GM18907 (cell line): ENCODE measurements at regions not wholly inside any gene's neighbourhood (a gene's known extent, or its start where the extent isn't known, plus 50 kb on each side); places are given as distances from the start of the nearest gene placed in this dataset.
"Not testable (repeated sequence)": the region's sequence is repeated elsewhere in the genome, so short reads cannot be mapped to it uniquely, and the experiment has no call there.

ENCODE experiments used
- ATAC-seq: cut with Tn5 transposase; IDR thresholded peaks from one replicate; pipeline ENCODE4 v1.9.1; 2021; ENCODE audit warnings: mild to moderate bottlenecking, moderate library complexity; ENCODE audit not compliant: unreplicated experiment

GRCh38 chr17:14451729-14452191, 150.9 kb downstream of the HS3ST3B1 start:
- ATAC-seq, result no peak

- no peak for ATAC-seq
Observed at GRCh38 chr17:14448818-14449217, 147.9 kb downstream of the HS3ST3B1 start.

GRCh38 chr17:14446825-14447224, 145.9 kb downstream of the HS3ST3B1 start:
- ATAC-seq, result no peak

- no peak for ATAC-seq
Observed at GRCh38 chr17:14444915-14445314, 144.0 kb downstream of the HS3ST3B1 start.

GRCh38 chr17:14442798-14443528, 142.1 kb downstream of the HS3ST3B1 start:
- ATAC-seq, result no peak

GRCh38 chr17:14437176-14437575, 136.3 kb downstream of the HS3ST3B1 start:
- no peak for ATAC-seq

- ATAC-seq, result no peak
Observed at GRCh38 chr17:14436266-14436665, 135.4 kb downstream of the HS3ST3B1 start.

GRCh38 chr17:14434506-14434905, 133.6 kb downstream of the HS3ST3B1 start:
- peak; percentile 58 for ATAC-seq

GRCh38 chr17:14432079-14432478, 131.2 kb downstream of the HS3ST3B1 start:
- no peak for ATAC-seq

GRCh38 chr17:14429084-14429483, 128.2 kb downstream of the HS3ST3B1 start:
- ATAC-seq, result peak; percentile 43

- peak; percentile 70 for ATAC-seq
Observed at GRCh38 chr17:14428648-14429029, 127.8 kb downstream of the HS3ST3B1 start.

- ATAC-seq, result peak; percentile 89
Observed at GRCh38 chr17:14427900-14428647, 127.2 kb downstream of the HS3ST3B1 start.

GRCh38 chr17:14423156-14423555, 122.3 kb downstream of the HS3ST3B1 start:
- not testable (repeated sequence) for ATAC-seq

GRCh38 chr17:14417336-14417735, 116.5 kb downstream of the HS3ST3B1 start:
- ATAC-seq, result no peak

GRCh38 chr17:14409292-14409691, 108.4 kb downstream of the HS3ST3B1 start:
- ATAC-seq, result no peak

- ATAC-seq, result no peak
Observed at GRCh38 chr17:14407541-14407940, 106.7 kb downstream of the HS3ST3B1 start.

GRCh38 chr17:14405189-14405588, 104.3 kb downstream of the HS3ST3B1 start:
- no peak for ATAC-seq
